NCI-H2196 (cell line): ENCODE measurements at regions not wholly inside any gene's neighbourhood (a gene's known extent, or its start where the extent isn't known, plus 50 kb on each side); places are given as distances from the start of the nearest gene placed in this dataset.
A peak's percentile ranks its signal among the peaks of the same experiment; 100 is the strongest.

Experiments
- DNase-seq: peaks from one replicate; lab custom pipeline; 2025; ENCODE audit not compliant: unreplicated experiment; lab: John Stamatoyannopoulos, UW

GRCh38 chr13:31049833-31050232 lies 111.9 kb downstream of the HSPH1 start:
- no peak for DNase-seq

DNA sequence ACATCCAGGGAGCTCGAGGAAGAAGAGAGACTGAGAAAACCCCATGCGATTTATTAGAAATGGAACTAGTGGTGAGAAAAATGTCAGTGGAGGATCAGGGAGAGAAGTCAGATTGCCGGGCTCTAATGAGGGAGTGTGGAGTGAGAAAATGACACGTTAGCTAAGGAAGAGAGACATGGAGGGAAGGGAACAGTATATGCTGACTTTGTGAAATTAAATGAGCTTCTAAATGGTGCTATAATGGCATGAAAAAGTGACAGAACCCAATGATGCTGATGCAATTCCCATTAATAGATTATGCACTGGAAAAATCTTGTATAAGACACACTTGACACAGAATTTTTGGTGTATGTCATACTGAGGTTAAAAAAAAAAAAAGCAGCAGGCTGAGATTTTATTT lies 112.6 kb downstream of the HSPH1 start:
- no peak for DNase-seq

DNA sequence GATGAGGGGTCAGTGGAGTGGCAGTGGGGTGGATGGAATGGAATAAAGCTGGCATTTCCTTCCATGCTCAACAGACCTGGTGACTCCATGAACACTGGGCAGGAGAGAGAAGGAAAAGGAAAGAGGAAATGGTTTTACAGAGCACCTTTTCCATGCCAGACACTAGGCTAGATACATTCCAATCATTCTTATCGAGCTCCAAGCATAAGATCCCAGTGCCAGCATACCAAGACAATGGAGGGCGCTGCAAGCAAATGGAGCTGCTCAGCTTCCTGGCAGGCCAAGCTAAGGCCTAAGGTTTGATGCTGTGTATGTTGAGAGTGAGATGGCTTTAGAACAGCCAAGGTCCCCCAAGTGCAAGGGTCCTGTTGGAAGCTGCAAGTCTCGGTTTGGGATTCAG lies 113.2 kb downstream of the HSPH1 start:
- DNase-seq, result no peak

DNA sequence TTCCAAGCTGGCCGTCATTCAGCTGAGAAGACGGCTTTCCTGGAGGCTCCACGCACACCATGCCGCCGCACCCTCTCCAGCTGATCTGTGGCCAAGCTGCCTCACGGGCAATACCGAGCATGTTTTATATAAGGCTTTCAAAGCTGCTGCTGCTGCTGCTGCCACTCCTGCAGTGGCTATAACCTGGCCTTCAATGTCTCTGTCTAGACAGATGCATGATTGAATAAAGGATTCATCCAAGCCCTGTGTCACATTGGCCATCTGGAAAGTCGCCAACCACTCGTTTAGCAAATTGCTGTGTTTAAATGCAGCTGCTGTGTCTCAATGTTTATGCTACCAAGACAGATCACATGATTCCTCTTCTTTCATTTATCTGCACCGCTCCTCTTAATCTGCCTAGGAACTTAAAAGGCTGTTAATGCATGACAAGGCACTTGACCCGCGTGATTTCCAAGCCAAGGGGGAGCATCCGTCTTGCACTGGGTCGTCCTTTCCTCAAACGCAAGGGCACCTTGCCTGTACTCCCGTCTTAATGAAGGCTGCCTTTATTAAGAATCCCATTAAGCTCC lies 114.3 kb downstream of the TEX26 start:
- peak; percentile 72 for DNase-seq

DNA sequence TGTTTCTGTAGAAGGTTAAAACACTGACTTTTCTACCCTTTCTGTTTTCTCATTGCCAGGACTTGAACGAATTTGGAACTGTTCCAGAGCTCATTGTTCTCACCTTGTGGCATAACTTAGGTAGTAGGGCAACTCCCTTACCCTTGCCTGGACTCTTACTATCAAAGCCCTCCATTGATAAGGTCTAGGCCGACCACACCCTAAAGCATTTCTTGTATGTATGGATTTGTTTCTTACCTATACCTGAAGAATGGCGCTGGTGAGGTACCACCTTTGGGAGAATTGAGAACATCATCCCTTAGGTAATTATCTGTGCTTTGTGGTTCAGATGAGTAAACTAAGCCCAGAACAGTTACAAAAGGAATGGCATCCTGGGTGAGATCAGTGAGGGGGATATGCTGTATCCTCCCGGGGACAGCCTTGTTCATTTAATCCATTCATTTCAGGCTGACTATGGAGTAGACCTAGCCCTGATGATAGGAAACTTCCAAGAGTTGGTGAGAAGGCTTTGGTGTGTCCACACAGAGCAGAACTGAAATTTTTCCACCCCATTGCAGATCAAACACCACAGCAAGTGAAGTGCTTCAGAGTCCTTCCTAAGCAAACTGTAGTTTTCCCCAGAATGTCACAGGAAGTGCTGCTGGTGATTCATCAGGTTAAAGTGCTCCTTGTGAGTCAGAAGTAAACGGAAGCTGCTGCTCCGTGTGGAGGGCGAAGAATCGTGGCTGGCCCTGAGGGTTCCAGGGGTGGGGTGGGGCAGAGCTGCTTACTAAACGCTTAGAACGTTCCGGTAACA lies 113.0 kb downstream of the TEX26 start:
- DNase-seq, result no peak

- peak; percentile 58 for DNase-seq
These were observed 112.2 kb downstream of the TEX26 start for GRCh38 chr13:31044364-31045285.

DNA sequence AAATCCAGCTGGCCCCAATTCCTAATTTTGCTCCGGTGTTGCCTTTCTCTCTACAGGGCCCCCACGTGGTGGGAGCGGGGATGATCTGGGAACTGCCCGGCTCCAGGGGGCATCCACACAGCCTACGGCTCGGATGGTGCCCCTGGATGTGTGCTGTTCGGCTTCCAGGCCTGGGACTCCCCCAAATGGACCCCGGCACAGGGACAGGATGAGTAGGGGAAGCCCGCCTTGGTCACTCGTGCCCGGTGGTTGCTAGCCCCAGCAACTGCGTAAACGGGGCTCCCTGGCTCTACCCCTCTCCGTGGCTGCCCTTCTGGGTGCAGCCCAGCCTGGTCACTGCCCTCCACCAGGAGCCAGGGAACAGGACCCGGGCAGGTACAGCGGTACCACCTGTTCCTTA lies 111.5 kb downstream of the TEX26 start:
- no peak for DNase-seq

DNA sequence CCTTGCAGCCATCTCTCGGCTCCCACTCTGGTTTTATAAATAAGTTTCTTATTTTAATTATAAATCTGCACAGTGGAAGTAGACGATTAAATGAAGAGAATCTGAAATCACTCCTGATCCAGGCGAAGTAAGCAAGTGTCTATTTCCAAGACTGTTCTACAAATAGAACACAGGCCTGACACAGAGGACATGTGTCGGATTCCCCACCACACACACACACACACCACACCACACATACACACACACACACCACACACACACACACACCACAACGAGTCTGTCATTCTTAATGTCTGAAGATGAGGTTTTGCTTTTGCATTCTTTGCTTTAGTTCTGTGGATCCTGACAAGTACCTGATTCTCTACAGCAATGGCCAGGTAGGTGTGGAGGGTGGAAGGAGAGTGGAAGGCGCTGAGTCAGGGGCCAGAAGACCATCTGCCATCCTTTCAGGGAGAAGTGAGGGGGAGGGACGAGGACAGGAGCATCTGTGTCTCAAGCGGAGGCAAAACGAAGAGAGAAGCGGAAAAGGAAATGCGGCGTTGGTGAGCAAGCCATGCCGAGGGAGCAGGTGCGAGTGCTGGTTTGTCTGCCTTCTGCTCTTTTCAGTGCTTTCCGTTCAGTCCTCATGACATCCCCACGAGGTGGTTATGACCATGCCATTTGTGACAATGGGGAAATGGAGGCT lies 110.2 kb downstream of the TEX26 start:
- no peak for DNase-seq

DNA sequence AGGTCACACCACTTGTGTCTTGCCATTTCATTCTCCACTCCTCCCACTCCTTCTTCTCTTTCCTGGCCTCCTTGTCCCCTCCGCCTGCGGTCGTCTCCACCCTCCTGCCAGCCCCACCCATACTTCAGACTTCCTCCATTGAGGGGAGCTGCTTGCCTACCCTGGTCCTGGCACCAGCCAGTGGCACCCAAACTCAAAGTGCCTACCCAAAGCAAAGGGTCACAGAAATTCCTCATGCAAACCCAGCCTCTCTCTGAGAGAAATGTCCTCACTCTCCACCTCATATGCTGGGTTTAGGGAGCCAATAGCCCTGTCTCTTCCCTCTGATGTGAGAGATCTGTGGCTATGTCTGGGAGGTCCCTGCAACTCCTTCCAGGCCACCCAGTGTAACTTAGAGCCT lies 109.6 kb downstream of the TEX26 start:
- no peak for DNase-seq

DNA sequence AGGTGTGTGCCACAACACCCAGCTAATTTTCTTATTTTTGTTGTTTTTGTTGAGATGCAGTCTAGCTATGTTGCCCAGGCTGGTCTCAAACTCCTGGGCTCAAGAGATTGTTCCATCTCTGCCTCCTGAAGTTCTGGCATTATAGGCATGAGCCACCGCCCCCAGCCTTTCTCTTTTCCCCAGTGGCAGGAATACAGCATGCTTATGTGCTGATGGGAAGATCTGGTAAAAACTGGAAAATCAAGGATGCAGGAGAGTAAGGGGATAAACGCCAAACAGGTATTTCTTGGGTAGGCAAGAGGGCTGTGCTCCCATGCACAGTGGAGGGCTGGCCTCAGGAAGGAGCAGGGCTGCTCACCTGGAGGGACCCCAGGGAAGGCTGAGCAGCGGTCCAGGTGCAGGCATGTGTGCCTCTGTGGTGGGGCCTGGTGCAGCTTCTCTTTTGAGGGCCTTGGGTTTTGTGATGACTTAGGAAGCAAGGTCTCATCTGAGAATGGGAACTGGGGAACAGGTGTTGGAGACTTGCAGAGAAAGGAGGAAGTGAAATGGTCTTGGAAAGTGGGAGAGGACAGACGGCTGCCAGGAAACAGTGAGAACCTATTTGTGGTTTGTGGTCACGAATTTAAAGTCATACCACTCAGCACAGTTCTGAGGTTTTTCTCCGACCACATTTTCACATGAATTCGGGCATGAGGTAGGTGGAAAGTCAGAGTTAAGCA lies 106.5 kb downstream of the TEX26 start:
- DNase-seq, result no peak

DNA sequence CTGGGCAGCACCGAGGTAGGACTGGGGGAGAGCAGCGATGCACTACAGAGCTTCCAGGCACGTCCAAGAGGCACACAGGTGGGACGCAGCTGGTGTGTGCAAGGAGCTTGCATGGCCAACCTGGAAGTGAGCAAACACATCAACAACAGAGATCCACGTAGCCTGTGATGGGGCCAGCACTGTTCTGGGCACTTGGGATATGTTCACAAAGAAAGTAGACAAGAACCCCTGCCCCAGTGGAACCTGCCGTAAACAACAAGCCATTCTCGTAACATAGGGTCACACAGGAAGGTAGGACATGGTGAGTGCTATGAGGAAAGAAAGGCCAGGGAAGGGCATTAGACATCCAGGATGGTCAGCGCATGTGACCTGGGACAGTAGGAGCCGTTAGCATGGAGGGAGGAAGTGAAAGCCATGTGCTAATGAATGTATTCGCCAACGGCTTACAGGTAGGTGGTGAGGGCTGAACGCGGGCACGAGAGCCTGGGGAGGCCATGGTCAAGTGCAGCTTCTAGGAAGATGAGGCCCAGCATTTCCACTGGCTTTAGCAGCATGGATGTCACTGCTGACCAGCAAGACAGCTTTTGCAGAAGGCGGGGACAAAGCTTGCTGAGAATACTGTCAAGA lies 105.5 kb downstream of the TEX26 start:
- DNase-seq, result no peak

DNA sequence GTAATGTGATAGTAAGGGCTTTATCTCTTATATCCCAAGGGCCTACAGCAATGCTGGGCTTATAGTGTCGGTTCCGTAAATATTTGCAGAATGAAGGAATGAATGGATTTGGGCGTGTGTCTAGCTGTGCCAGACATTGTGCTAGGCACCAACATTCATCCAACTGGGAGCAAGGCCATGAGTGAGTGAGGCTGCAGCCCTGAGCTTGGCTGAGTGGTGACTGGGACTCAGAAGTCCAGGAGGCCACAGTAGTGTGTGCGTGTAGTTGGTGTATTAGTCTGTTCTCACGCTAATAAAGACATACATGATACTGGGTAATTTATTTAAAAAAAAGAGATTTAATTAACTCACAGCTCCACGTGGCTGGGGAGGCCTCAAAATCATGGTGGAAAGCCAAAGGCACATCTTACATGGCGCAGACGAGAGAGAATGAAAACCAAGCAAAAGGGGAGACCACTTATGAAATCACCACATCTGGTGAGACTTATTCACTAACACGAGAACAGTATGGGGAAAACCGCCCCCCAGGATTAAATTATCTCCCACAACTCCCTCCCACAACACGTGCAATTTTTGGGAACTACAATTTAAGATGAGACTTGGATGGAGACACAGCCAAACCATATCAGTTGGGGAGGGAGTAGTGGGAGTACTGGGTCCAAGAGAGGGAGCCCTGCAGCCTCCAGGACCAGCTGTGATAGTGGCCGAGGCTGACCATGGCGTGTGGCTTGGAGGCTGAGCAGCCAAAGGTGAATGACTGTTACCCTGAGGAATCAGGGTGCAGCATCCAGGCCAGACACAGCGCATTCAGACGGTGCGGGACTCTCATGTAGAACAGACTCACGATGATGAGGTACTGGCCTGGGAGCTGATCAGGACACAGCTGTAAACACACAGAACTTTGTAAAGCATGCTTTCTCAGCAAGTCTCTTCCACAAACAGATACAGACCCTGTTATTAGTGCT lies 104.6 kb downstream of the TEX26 start:
- DNase-seq, result no peak

DNA sequence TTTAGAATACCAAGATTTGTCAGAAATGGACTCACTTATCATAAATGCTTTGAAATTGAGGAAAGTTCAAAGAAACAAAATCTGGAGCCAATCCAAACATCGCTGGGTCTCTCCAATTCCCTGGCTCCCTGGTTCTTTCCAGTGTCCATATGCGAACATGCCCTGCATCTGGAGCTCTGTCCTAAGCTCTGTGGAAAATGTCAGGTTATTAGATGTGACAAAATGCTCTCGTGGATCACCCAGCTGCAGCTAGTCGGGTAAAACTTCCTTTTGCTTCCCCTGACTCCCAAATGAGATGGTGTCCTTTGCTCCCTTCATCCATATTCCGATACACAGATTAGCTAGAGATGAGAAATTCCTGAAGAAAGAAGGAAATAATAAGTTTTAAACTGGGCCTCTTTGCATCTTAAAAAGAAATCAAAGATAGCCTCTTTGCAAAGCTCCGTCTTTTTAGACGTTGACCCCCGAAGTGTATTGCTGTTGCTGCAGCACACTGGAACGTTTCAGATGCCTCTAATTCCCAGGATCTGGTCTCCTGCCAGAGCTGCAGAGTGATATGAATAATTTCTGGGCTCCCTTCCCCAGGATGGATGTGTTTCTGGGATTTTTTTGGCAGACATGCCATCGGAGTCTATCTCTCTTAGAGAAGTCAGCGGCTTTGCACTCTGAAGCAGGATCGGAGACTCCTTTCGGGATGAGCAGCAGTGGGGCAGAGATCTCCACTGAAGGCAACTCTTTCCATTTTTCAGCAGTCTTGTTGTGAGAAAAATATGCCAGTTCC lies 102.9 kb downstream of the TEX26 start:
- no peak for DNase-seq

GRCh38 chr13:31032528-31033113 lies 100.2 kb downstream of the TEX26 start:
- DNase-seq, result no peak

GRCh38 chr13:31031482-31031881 lies 99.0 kb downstream of the TEX26 start:
- no peak for DNase-seq

- DNase-seq, result no peak
These were observed 96.6 kb downstream of the TEX26 start for GRCh38 chr13:31029102-31029501.

DNA sequence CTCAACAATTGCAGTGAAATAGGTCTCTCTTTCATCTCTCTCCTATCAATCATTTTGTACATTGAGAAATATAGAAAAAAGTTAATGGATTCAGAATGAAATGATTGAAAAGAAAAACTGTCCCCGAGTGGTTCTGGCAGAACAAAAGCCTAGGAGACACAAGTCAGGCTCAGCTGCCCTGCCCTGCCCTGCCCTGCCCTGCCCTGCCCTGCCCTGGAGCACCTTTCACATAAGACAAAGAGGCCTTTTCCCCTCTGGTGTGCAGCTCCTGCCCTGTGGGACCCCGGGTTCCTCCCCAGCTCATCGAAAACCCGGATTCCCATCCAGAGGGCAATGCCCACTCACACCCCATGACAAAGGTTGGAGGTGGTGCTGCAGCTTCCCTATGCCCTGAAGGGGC lies 94.7 kb downstream of the TEX26 start:
- no peak for DNase-seq
